Pulmonary artery endothelial cell (primary cell): ENCODE measurements at regions not wholly inside any gene's neighbourhood (a gene's known extent, or its start where the extent isn't known, plus 50 kb on each side); places are given as distances from the start of the nearest gene placed in this dataset.

Experiments used
- DNase-seq: peaks from one replicate; pipeline ENCODE4 v3.0.0-alpha.2; 2011; ENCODE audit warnings: low read depth, low spot score

DNA sequence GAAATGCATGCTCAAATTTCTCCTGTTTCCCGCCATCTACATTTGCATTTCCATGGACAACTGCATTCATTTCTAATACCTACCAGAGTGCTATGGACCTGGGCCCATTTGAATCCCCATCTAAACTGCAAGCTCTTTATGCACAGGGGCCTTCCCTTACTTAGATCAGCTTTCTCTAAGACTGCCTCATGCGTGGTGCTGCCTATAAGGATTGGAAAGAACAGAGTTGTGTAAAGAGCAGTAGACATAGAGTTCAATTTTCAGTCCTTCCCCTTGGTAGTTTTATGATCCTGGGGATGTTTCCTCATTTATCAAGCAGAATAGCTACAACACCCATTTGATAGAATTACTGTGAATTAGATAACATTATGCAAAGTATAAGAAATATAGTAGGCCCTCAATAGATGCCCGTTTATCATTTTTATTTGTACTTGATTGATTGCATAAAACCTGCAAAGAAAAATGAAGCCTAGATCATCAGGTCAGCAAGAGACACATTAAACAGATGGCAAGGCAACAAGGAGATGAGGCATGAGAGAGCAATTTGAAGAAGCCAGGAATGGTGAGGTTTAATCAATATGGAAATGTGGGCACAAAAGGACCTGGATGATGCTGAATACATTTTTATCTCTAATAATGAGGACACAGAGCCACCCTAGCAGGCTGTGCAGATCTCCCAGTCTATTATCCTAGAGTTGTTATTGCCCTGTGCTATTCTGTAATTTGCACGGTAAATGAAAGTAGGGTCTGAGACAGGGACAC lies 359.7 kb downstream of the FAM181B start:
- DNase-seq: no peak

DNA sequence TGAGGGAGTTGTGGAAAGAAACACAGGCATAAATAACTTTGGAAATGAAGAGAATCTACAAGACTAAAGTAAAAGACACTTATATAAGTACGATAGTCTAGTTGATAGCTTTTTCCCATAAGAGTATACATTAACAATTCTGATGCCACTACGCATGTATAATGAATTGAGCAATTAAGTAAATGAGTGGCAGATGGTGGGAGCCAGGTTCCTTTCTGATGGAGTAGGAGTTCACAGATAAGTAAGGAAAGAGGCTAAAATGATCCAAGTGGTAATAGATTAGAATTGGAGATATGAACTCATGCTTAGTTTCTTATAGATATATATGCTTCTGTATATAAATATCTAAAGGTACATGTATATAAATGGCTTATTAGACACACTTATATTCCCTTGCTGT lies 368.3 kb downstream of the FAM181B start:
- DNase-seq: no peak

DNA sequence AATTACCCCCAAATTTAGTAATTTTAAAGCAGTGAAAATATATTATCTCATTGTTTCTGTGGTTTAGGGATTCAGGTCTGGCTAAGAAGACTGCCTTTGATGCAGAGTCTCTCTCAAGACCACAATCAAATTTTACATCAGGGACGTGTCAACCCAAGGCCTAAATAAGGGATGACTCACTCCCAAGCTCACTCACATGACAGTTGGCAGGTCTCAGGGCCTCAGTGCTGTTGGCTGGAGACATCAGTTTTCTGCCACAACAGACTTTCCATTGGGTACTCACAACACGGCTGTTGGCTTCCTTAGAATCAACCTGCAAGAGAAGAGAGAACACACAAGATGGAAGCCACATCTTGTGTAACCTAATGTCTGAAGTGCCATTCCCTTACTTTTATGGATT lies 377.3 kb downstream of the FAM181B start:
- DNase-seq: no peak

DNA sequence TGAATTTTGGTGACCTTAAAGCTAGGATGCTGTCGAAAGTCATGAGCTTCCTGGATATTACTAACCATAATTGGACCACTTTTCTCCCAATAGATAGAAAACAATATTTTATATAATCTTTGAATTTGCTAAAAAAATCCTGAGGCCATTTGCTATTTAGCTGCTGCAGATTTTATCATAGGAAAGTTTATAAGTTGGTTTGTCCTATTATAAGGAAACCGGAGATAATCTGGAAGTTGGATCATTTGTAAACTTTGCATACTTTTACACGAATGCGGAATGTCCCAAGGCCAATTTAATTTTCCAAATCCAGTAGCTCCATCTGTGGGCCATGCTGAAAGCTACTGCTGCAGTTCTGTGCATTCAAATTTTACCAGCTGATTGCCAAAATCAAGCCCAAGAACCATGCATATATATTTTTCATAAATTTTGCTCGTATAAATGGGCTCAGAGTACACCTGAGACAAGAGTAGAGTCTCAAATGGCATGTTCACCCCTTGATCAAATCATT lies 378.3 kb downstream of the FAM181B start:
- DNase-seq: no peak

DNA sequence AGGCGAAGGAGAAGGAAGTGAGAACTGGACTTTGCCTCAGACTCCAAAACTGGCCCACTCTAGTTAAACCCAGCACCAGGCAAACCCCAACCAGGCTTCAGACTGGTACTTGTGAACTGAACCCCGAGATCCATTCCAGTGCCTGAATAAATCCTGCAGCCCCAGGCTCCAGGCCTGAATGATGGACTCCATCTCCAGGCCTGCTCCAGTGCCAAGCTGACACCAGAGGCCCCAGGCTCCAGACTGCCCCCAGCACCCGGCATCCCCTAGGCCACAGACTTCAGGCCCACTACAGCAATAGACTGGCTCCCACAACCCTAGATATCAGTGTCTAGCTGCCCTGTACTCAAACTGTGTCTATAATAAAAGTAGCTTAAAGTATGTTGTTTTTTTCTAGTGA lies 406.8 kb downstream of the FAM181B start:
- DNase-seq: no peak

DNA sequence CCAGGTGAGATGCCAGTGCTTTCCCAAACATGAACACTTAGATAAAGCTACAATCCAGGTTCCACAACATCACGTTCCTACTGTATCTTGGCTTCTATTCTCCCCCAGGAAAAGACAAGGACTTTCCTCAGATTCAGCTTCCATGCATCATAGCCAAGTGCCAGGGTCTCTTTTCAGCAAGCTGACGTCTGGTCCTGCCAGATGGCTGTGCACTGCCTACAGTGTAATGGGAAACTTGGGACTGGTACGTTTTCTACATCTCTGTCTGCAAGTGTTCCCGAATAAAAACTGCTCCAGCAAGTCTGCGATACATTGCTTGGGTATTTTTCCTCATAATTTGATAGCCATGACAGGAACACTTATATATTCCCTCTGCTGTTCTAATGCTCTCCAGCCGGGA lies 412.5 kb downstream of the FAM181B start:
- no peak for DNase-seq

DNA sequence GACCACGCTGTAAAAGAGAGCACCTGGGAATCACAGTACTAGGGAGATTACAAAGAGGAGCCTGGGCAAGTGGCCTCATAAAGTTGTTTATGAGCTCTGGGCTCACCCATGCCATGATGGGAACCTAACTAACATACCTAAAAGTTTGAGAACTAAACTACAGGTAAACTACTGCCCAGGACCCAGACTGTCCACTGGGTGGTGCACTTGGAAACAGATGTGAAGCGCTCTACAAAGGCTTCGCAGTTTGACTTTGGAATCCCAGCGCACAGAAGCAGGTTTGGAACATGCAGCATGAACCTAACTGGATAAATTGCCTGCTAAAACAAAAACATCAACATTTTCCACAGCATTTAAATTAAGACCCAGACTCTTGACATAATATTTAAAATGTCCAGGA lies 418.6 kb downstream of the FAM181B start:
- DNase-seq: no peak

DNA sequence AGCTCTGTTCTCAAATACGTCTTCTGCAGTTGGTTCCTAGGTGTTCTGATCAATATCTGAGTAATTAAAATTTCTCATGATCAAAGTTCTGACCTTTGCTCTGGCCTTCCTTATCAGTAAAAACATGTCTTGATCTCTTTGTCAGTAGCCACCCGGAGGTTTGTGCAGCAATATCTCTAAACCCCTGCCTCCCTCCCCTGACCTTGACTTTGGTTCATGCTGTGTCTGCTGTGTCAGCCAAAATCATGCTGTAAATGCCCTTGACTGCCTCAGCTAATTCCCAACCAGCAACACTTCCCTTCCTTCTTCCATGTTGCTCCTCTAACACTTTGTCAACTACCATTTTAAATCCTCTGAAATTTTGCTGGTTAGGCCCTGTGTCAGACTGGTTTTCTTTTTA lies 424.7 kb downstream of the FAM181B start:
- no peak for DNase-seq

DNA sequence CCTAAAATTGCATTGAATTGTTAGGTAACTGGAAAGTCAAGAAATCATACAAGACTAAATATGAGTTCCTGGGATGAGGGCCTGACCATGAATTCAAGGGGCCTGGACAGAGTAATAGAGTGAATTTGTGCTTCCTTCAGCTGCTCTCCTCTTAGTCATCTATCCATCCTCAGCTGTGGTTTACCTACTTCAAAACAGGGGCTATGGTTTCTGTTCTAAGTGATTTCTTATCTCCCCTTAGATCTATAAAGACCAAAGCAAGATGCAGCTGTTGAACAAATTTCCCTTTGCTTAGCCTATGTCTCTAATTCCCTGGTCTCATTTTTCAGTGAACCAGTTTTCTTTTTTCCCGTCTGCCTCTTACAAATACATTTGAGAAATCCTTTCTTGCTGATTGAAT lies 428.5 kb downstream of the FAM181B start:
- no peak for DNase-seq

DNA sequence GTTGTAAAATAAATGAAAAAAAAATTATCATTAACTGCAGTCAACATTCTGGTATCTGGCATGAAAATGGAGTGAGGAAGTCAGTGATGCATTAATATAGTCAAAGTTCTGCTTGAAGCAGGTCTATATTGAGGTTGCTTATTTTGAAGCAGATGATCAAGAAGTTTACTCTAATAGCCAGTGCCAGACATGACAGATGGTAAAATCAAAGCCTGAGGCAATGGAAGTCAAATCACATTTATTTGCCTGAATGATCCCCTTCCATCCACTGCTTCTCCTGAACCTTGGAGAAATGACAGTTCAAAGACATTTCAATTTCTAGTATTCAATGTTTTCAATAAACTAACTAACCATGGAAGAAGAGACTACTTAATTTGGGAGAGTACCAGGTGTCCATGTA lies 430.0 kb downstream of the FAM181B start:
- no peak for DNase-seq

DNA sequence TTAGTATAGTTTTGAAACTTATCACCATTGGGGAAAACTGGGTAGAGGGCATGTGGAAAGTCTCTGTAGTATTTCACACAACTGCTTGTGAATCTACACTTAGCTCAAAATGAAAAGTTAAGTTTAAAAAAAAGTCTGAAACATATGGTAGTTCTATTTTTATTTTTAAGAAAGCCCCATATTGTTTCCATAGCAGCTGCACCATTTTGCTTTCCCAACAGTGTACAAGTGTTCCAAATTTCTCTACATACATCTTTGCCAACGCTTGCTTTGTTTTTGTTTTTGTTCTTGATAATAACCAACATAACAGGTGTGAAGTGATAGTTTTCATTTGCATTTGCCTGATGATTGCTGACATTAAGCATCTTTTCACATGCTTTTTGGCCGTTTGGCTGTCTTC lies 445.2 kb downstream of the FAM181B start:
- DNase-seq: no peak

DNA sequence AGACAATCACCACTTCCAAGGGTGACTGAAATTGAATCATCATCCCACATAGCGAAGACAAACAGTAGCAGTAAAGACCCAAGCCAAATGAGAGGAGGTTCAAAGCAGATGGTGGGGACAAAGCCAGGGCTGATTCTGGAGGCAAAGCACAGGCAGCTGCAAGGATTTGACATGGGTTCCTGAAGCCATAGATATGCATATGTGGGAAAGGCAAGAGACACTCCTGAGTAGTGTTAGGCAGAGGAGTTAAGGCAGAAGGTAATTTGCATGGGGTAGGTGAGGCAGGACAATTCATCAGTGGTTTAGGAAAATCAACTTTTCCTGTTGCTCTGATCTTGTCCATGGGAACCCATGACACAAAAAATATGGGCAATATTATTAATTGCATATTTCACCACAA lies 462.8 kb downstream of the FAM181B start:
- no peak for DNase-seq

DNA sequence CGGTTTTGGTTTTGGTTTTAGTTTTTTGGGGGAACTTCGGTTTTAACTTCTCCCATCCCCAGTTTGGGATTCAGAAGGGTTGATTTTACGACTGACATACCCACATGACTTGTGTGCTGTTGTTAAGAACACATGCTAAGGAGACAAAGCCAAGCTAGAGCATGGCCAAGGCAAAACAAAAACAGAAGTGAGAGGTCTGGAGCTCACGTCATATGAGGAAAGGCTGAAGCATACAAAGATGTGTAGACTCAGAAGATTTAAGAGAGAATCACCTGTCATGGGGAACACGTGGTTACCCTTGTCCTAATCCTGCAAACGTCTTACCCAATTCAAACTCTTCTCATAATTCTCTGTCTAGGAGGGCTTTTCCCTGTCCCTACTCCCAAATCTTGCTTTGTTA lies 465.0 kb downstream of the FAM181B start:
- DNase-seq: no peak

DNA sequence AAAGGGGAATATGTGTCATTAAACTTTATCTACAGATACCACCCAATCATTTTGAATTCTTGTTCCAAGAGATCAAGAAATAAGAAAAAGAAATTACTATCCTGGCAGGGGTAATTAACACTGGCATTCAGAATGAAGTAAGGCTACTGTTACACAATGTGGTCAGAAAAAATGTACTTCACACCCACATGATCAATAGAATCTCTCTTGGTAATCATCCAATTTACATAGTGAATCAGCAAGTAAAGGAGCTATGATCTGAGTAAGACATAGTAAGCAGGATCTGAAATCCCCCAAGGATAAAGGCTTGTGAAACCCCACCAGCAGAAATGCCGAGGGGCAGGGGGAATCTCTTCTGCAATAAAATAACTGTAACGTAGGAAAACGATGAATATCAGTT lies 466.5 kb downstream of the FAM181B start:
- DNase-seq: no peak

DNA sequence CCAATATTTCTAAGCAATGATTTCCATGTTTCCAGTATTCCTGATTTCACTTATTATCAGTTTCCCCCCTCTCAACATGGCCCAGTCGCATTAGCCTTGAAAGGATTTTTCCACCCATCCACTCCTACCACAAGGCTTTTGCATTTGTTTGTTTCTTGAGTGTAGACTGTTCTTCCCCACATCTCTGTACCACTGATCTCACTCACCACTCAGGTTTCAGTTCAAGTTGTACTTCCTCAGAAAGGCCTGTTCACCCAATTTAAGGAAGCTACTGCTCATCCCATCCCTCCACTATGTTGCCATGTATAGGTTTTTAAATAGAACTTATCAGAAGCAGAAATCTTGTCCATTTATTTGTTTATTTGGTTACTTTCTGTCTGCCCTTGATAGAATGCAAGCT lies 472.3 kb downstream of the FAM181B start:
- DNase-seq: no peak

DNA sequence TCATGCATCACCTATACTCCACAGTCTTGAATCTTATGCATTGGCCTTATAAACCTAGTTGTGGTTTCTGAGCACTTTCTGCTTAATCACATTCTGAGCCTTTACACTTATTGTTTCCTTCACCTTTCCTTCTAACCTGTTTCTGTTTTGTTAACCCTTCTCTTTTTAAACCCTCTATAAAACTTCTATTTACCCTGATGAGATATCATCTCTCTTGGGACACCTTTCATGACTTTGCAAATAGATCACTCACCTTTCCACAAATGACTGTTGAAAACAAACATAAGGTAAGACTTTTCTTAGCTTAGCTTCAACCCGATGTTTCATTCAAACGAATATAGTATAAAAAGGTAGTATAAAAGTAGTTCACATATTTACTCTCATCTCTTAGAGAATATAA lies 483.6 kb downstream of the FAM181B start:
- DNase-seq: no peak

DNA sequence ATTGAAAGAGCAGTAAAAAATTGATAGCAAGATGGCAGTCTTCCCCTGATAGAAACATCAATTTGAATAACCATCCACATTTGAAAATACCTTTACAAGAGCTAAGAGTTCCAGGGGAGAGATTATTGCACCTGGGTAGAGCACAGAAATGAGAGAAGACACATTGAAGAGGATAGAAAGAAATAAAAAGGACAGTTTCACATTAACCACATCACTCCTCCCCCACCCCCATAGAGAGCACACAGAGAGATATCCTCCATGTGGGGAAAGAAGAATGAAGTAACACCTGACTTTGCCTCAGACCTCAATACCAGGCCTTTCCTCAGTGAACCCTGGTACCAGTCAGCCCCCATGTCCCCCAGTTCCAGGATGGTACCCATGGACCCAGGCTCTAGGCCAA lies 486.7 kb downstream of the FAM181B start:
- DNase-seq: no peak

DNA sequence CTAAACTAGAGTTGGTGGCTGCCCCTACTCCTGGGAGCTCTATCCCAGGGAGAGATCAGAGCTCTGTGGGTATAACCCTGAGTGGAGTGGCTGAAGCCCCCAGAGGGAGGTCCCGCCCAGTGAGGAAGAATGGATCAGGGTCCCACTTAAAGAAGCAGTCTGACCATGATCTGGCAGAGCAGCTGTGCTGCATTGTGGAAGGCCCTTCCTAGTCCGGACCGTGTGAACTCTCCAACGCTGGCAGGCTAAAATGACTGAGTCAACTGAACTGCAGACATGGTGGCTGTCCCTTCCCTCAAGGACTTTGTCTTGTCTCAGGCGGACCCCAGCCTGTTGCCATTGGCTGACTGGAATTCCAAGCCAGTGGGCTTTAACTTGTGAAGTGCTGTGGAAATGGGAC lies 494.2 kb downstream of the FAM181B start:
- DNase-seq: no peak

DNA sequence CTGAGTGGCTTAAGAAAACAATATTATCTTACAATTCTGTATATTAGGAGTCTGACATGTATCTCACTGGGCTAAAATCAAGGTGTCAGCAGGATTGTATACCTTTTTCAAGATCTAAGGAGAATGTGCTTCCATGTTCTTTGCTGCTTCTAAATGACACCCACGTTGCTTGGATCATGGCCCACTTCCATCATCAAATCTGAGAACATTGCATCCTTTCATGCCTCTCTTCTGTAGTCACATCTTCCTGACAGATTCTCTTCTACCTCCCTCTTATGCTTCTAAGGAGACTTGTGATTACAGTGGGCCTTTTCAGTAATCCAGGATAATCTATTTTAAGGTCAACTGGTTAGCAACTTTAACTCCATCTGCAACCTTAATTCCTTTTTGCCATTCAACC lies 499.4 kb downstream of the FAM181B start:
- no peak for DNase-seq

DNA sequence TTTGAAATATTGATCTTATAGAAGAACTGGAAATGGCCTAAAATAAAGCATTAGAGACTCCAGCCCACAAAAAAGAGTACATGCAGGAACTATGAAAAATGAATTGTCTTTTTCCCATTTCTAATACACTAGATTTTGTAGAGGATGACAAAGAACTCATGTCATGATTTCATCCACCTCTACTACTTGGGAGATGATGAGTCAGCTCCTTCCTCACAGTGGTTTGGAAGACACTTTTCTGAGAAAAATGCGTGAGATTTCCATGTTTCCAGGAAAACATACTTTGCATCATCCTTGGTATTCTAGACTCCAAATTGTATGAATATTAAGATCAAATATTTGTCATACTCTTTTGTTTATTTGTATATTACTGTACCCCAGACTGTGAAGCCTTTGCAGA lies 500.5 kb downstream of the FAM181B start:
- DNase-seq: no peak

DNA sequence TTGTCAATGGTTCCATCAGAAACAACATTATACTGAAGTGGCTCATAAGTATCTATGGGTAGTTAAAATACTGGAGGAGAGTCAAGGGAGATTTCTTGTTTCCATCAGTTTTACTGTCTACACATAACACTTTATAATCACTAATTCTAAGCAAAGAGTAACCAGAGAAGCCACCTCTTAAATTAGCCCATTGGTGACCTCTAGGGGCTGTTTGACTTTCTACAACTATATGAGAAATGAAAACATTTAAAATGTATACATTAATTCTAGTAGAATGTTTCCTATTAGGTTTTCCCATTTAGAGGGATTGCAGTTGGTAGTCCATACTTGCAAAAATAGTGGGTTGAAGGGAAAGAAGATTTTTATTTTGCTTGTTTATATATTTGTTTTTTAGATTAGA lies 504.3 kb downstream of the FAM181B start:
- DNase-seq: no peak

DNA sequence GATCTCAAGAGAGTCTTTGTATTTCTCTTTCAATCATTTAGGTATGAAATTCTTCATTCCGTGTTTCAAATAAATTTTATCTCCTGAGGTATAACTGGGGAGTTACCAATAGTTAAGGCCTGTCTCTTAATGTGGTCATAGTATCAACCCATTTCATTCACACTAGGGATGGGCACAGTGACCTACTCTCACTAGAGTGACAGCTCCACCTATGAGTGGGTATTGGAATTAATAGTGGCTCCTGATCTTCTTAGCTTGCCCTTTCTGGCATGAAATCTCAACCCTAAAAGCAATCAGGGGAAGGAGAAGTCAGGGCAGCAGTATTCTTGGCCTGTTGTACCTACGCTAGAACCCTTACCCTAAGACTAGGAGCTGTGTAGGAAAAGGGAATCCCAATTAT lies 507.7 kb downstream of the FAM181B start:
- no peak for DNase-seq

DNA sequence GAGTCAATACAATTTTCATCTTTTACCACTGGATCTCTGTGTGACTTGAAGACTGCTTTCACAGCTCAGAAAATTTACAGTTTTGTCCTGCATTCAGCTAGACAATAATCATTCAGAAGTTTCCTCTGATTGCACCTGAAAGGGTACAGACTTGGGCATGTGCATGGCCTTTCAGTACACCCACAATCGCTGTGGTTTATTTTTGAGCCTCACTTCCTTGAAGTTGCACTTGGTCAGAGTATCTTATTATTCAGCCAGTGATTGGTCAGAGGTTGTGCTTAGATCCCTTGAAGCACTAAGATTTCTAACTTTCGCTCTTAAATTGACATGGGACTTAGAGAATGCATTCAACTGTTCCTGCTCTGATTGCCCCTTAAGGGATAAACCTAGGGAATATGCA lies 508.2 kb downstream of the FAM181B start:
- DNase-seq: no peak
